Hematopoietic multipotent progenitor cell (in vitro differentiated cells): ENCODE measurements at regions not wholly inside any gene's neighbourhood (a gene's known extent, or its start where the extent isn't known, plus 50 kb on each side); places are given as distances from the start of the nearest gene placed in this dataset.

Experiments used
- DNase-seq, 3 donors: peaks; one replicate each; pipeline ENCODE4 v3.0.0-alpha.2; 2011 to 2015; ENCODE audit warnings: low read depth in 2 of 3, low spot score in 2 of 3

- DNase-seq: no peak
Observed at GRCh38 chr12:61355105-61355504, 905.1 kb upstream of the USP15 start.

GRCh38 chr12:61356485-61356884 lies 903.7 kb upstream of the USP15 start:
- DNase-seq: no peak

- DNase-seq: no peak
Observed at GRCh38 chr12:61357496-61357895, 902.7 kb upstream of the USP15 start.

GRCh38 chr12:61362037-61362436 lies 898.2 kb upstream of the USP15 start:
- no peak for DNase-seq

- DNase-seq: no peak
Observed at GRCh38 chr12:61365001-61365400, 895.2 kb upstream of the USP15 start.

- no peak for DNase-seq
Observed at GRCh38 chr12:61367281-61367785, 892.9 kb upstream of the USP15 start.

- DNase-seq: no peak
Observed at GRCh38 chr12:61369241-61369910, 890.8 kb upstream of the USP15 start.

GRCh38 chr12:61384511-61384910 lies 875.7 kb upstream of the USP15 start:
- DNase-seq: no peak

- no peak for DNase-seq
Observed at GRCh38 chr12:61385771-61386170, 874.4 kb upstream of the USP15 start.

- DNase-seq: no peak
Observed at GRCh38 chr12:61397668-61398067, 862.5 kb upstream of the USP15 start.

- no peak for DNase-seq
Observed at GRCh38 chr12:61412201-61412600, 848.0 kb upstream of the USP15 start.

- DNase-seq: no peak
Observed at GRCh38 chr12:61414470-61414869, 845.7 kb upstream of the USP15 start.

- no peak for DNase-seq
Observed at GRCh38 chr12:61422786-61423185, 837.4 kb upstream of the USP15 start.

- DNase-seq: no peak
Observed at GRCh38 chr12:61452076-61452475, 808.1 kb upstream of the USP15 start.

GRCh38 chr12:61487728-61488127 lies 772.5 kb upstream of the USP15 start:
- peak in 1 of 3 donors; percentile 0 for DNase-seq

GRCh38 chr12:61490526-61491498 lies 769.4 kb upstream of the USP15 start:
- no peak for DNase-seq

- no peak for DNase-seq
Observed at GRCh38 chr12:61502179-61502578, 758.0 kb upstream of the USP15 start.

GRCh38 chr12:61504396-61505080 lies 755.7 kb upstream of the USP15 start:
- DNase-seq: no peak

GRCh38 chr12:61513499-61513898 lies 746.7 kb upstream of the USP15 start:
- DNase-seq: no peak

GRCh38 chr12:61514016-61514415 lies 746.2 kb upstream of the USP15 start:
- DNase-seq: no peak

GRCh38 chr12:61521258-61521657 lies 738.9 kb upstream of the USP15 start:
- DNase-seq: no peak
